ENCODE measurements at regions not wholly inside any gene's neighbourhood (a gene's known extent, or its start where the extent isn't known, plus 50 kb on each side); places are given as distances from the start of the nearest gene placed in this dataset.

DNA sequence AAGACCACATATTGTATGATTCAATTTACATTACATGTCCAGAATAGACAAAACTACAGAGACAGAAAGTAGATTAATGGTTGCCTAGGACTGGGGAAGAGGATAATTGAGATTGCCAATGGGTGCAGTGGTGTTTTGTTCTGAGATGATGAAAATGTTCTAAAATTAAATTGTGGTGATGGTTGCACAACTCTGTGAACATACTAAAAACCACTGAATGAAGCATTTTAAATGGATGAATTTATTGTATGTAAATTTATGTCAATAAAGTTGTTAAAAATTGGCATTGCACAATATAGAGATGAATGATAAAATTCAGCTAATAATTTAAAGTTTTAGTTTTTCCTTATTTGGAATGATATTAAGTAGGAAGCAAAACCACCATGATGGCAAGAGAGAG is 109.5 kb upstream of the NR4A3 start:
- FAIRE-seq, result no peak
- no peak for TF ChIP-seq POLR2A (IDR thresholded peaks at IDR 0.05; ENCODE audit: low read depth, low read length)
- TF ChIP-seq POLR2AphosphoS5 (IDR thresholded peaks at IDR 0.05; ENCODE audit: low read depth, low read length), result no peak
- no peak for TF ChIP-seq TAF1 (IDR thresholded peaks at IDR 0.05; ENCODE audit: borderline replicate concordance, low read depth, low read length)

DNA sequence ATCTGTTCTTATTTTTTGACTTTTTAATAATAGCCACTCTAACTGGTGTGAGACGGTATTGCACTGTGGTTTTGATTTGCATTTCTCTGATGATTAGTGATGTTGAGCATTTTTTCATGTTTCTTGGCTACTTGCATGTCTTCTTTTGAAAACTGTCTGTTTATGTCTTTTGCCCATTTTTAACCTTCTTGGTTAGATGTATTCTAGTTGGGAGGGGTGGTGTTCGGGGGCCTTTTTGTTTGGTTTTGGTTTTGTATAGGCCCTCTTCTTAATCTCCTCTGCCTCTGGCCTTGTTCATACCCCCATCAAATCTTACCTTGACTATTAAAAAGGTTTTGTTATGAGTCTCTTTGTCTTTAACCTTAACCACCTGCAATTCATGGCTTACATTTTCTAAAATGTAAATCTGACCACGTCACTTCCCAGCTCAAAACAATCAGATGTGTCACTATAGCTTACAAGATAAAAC is 107.8 kb upstream of the NR4A3 start:
- TF ChIP-seq POLR2AphosphoS5 (IDR thresholded peaks at IDR 0.05; ENCODE audit: low read depth, low read length) (no peak), POLR2A (IDR thresholded peaks at IDR 0.05; ENCODE audit: low read depth, low read length) (no peak), TAF1 (IDR thresholded peaks at IDR 0.05; ENCODE audit: borderline replicate concordance, low read depth, low read length) (no peak)
- FAIRE-seq (no peak), DNase-seq (ENCODE audit: insufficient read length) (no peak)

More for the DNA sequence above, 109.5 kb upstream of the NR4A3 start:
- DNase-seq (ENCODE audit: insufficient read length), result no peak

- FAIRE-seq (no peak), DNase-seq (ENCODE audit: insufficient read length) (no peak)
- no peak for TF ChIP-seq POLR2AphosphoS5 (IDR thresholded peaks at IDR 0.05; ENCODE audit: low read depth, low read length)
- no peak for TF ChIP-seq TAF1 (IDR thresholded peaks at IDR 0.05; ENCODE audit: borderline replicate concordance, low read depth, low read length)
- TF ChIP-seq POLR2A (IDR thresholded peaks at IDR 0.05; ENCODE audit: low read depth, low read length), result no peak
Measured at GRCh38 chr9:99718631-99719030, 103.1 kb upstream of the NR4A3 start.

DNA sequence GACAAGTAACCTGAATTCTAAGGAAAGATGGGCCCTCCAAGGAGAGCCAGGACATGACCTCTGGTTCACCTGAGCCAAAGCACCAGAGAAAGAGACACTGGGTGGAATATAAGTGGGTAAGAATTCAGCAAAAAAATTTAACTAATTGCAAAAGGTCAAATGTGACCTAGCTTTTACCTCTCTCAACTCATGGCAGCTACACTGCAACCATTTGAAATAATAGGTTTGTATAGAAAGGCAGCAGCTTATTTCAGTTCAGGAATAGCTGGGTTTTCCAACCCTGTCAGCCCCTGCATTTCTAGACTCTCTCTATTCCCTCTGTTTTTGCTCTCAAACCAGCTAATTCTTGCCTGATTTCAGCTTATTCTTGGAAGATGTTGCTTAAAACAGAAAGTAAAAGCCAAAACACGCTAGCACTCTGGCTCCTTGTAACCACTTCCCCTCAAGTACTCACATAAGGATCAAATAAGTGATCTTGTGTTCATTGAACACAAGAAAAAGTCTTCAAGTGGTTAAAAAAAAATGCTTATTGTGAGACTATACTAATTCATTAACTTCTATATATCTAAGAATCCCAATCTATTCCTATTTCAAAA is 101.1 kb upstream of the NR4A3 start:
- peak; percentile 1 for DNase-seq (ENCODE audit: insufficient read length)
- TF ChIP-seq POLR2A (IDR thresholded peaks at IDR 0.05; ENCODE audit: low read depth, low read length) (no peak), POLR2AphosphoS5 (IDR thresholded peaks at IDR 0.05; ENCODE audit: low read depth, low read length) (no peak), TAF1 (IDR thresholded peaks at IDR 0.05; ENCODE audit: borderline replicate concordance, low read depth, low read length) (no peak)
- FAIRE-seq, result peak; percentile 84

- TF ChIP-seq TAF1 (IDR thresholded peaks at IDR 0.05; ENCODE audit: borderline replicate concordance, low read depth, low read length) (no peak), POLR2A (IDR thresholded peaks at IDR 0.05; ENCODE audit: low read depth, low read length) (no peak), POLR2AphosphoS5 (IDR thresholded peaks at IDR 0.05; ENCODE audit: low read depth, low read length) (no peak)
- no peak for FAIRE-seq
- DNase-seq (ENCODE audit: insufficient read length), result no peak
Measured at GRCh38 chr9:99721898-99722297, 99.8 kb upstream of the NR4A3 start.

GRCh38 chr9:99722877-99723276 is 98.8 kb upstream of the NR4A3 start:
- no peak for FAIRE-seq
- TF ChIP-seq POLR2A (IDR thresholded peaks at IDR 0.05; ENCODE audit: low read depth, low read length) (no peak), TAF1 (IDR thresholded peaks at IDR 0.05; ENCODE audit: borderline replicate concordance, low read depth, low read length) (no peak)

GRCh38 chr9:99724640-99725039 is 97.0 kb upstream of the NR4A3 start:
- DNase-seq (ENCODE audit: insufficient read length) (no peak), FAIRE-seq (no peak)
- TF ChIP-seq POLR2AphosphoS5 (IDR thresholded peaks at IDR 0.05; ENCODE audit: low read depth, low read length) (no peak), TAF1 (IDR thresholded peaks at IDR 0.05; ENCODE audit: borderline replicate concordance, low read depth, low read length) (no peak), POLR2A (IDR thresholded peaks at IDR 0.05; ENCODE audit: low read depth, low read length) (no peak)

More at GRCh38 chr9:99722877-99723276, 98.8 kb upstream of the NR4A3 start:
- no peak for DNase-seq (ENCODE audit: insufficient read length)

DNA sequence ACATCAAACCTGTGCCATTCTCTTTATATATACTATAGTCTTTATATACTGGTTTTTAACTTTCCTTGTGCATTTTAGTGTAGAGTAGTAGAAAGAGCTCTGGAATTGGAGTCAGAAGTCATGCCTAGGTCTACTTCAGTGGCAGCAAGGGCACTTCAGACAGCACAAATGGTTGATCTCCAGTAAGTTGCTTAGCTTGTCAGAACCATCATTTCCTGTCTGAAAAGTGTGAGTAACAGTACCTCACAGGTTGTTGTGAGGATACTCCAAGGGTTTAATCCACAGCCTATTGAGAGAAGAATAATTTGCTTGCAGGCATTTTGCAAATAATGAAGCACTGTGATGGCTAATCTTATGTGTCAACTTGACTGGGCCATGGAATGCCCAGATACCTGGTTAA is 95.8 kb upstream of the NR4A3 start:
- FAIRE-seq (no peak), DNase-seq (ENCODE audit: insufficient read length) (no peak)
- TF ChIP-seq POLR2A (IDR thresholded peaks at IDR 0.05; ENCODE audit: low read depth, low read length) (no peak), POLR2AphosphoS5 (IDR thresholded peaks at IDR 0.05; ENCODE audit: low read depth, low read length) (no peak), TAF1 (IDR thresholded peaks at IDR 0.05; ENCODE audit: borderline replicate concordance, low read depth, low read length) (no peak)

DNA sequence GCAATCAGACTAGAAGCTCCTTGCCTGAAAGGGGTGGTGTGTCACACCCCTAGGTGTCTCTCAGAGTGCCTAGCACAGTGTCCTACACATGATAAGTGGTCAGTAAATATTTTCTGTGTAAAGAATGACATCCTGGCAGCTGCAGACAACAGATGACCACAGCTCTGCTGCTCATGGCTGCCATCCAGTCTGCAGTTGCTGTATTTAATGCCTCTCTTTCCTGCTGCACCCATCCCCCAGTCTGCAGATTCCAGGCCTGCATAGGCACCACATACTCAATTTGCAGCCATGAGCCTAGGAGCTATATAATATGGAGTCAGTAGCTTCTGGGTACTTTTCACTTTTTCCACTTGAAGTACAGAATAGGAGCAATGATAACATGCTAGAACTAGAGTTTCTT is 94.9 kb upstream of the NR4A3 start:
- TF ChIP-seq TAF1 (IDR thresholded peaks at IDR 0.05; ENCODE audit: borderline replicate concordance, low read depth, low read length), result no peak
- no peak for TF ChIP-seq POLR2AphosphoS5 (IDR thresholded peaks at IDR 0.05; ENCODE audit: low read depth, low read length)
- no peak for TF ChIP-seq POLR2A (IDR thresholded peaks at IDR 0.05; ENCODE audit: low read depth, low read length)
- DNase-seq (ENCODE audit: insufficient read length), result no peak
- FAIRE-seq, result no peak

- TF ChIP-seq POLR2A (IDR thresholded peaks at IDR 0.05; ENCODE audit: low read depth, low read length) (no peak), TAF1 (IDR thresholded peaks at IDR 0.05; ENCODE audit: borderline replicate concordance, low read depth, low read length) (no peak), POLR2AphosphoS5 (IDR thresholded peaks at IDR 0.05; ENCODE audit: low read depth, low read length) (no peak)
- DNase-seq (ENCODE audit: insufficient read length) (no peak), FAIRE-seq (no peak)
Measured at GRCh38 chr9:99730062-99730461, 91.6 kb upstream of the NR4A3 start.

DNA sequence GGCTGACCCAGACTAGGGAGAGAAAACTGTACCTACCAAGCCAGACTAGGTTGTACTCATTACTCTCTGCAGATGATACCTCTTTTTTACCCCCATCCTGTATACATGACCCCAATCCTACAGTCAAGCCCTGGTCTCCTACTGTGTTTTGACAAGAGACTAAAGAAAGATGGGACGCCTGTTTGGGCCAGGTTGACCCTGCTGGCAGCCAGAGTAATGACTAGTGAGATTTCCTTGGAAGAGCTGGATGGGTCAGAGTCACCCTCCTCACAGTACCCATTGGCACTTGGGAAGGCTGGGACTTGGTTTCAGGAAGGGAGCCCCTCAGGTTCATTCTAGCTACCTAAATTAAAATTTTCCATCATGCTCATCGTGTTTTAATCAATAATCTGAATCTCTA is 89.7 kb upstream of the NR4A3 start:
- DNase-seq (ENCODE audit: insufficient read length), result no peak
- no peak for FAIRE-seq
- no peak for TF ChIP-seq POLR2A (IDR thresholded peaks at IDR 0.05; ENCODE audit: low read depth, low read length)
- no peak for TF ChIP-seq TAF1 (IDR thresholded peaks at IDR 0.05; ENCODE audit: borderline replicate concordance, low read depth, low read length)
- no peak for TF ChIP-seq POLR2AphosphoS5 (IDR thresholded peaks at IDR 0.05; ENCODE audit: low read depth, low read length)

GRCh38 chr9:99732715-99733114 is 89.0 kb upstream of the NR4A3 start:
- no peak for TF ChIP-seq TAF1 (IDR thresholded peaks at IDR 0.05; ENCODE audit: borderline replicate concordance, low read depth, low read length)
- no peak for TF ChIP-seq POLR2A (IDR thresholded peaks at IDR 0.05; ENCODE audit: low read depth, low read length)
- no peak for TF ChIP-seq POLR2AphosphoS5 (IDR thresholded peaks at IDR 0.05; ENCODE audit: low read depth, low read length)
- DNase-seq (ENCODE audit: insufficient read length) (no peak), FAIRE-seq (peak; percentile 76)
